HK-2 (cell line): ENCODE measurements at regions not wholly inside any gene's neighbourhood (a gene's known extent, or its start where the extent isn't known, plus 50 kb on each side); places are given as distances from the start of the nearest gene placed in this dataset.

ENCODE experiments used
- DNase-seq: peaks from one replicate; pipeline ENCODE4 v3.0.0-alpha.2; 2018; ENCODE audit not compliant: unreplicated experiment

- DNase-seq: no peak
These were observed 61.8 kb upstream of the SFRP2 start for GRCh38 chr4:153850533-153851280.

GRCh38 chr4:153844144-153844543, 55.3 kb upstream of the SFRP2 start:
- no peak for DNase-seq
